ENCODE measurements at regions not wholly inside any gene's neighbourhood (a gene's known extent, or its start where the extent isn't known, plus 50 kb on each side); places are given as distances from the start of the nearest gene placed in this dataset.

GRCh38 chr10:106025208-106025811 lies 1139.2 kb downstream of the SORCS1 start:
- no peak for TF ChIP-seq CTCF (IDR thresholded peaks at IDR 0.05; ENCODE audit: low read length)
- TF ChIP-seq EZH2 (optimal IDR thresholded peaks at IDR 0.05; ENCODE audit: low read depth, low read length) = no peak

Measured in MM.1S (cell line).